ENCODE measurements at regions not wholly inside any gene's neighbourhood (a gene's known extent, or its start where the extent isn't known, plus 50 kb on each side); places are given as distances from the start of the nearest gene placed in this dataset.
"Not testable (repeated sequence)": the region's sequence is repeated elsewhere in the genome, so short reads cannot be mapped to it uniquely, and the experiment has no call there.

GRCh38 chr3:74054566-74054965 lies 429.8 kb upstream of the PDZRN3 start:
- no peak for DNase-seq (ENCODE audit: low read depth in 2 of 2)

- no peak for DNase-seq (ENCODE audit: low read depth in 2 of 2)
These were observed 429.3 kb upstream of the PDZRN3 start for GRCh38 chr3:74053970-74054516.

- no peak for DNase-seq (ENCODE audit: low read depth in 2 of 2)
These were observed 424.7 kb upstream of the PDZRN3 start for GRCh38 chr3:74049444-74049843.

- no peak for DNase-seq (ENCODE audit: low read depth in 2 of 2)
These were observed 424.0 kb upstream of the PDZRN3 start for GRCh38 chr3:74048699-74049098.

- no peak for DNase-seq (ENCODE audit: low read depth in 2 of 2)
These were observed 420.3 kb upstream of the PDZRN3 start for GRCh38 chr3:74045000-74045399.

- no peak for DNase-seq (ENCODE audit: low read depth in 2 of 2)
These were observed 416.4 kb upstream of the PDZRN3 start for GRCh38 chr3:74041068-74041675.

GRCh38 chr3:74039105-74039504 lies 414.4 kb upstream of the PDZRN3 start:
- DNase-seq (ENCODE audit: low read depth in 2 of 2): no peak

GRCh38 chr3:74036568-74036967 lies 411.8 kb upstream of the PDZRN3 start:
- DNase-seq (ENCODE audit: low read depth in 2 of 2): no peak

GRCh38 chr3:74036102-74036501 lies 411.4 kb upstream of the PDZRN3 start:
- no peak for DNase-seq (ENCODE audit: low read depth in 2 of 2)

GRCh38 chr3:74033806-74034205 lies 409.1 kb upstream of the PDZRN3 start:
- DNase-seq (ENCODE audit: low read depth in 2 of 2): no peak

GRCh38 chr3:74033381-74033780 lies 408.6 kb upstream of the PDZRN3 start:
- no peak for DNase-seq (ENCODE audit: low read depth in 2 of 2)

- DNase-seq (ENCODE audit: low read depth in 2 of 2): no peak
These were observed 402.4 kb upstream of the PDZRN3 start for GRCh38 chr3:74027121-74027520.

- DNase-seq (ENCODE audit: low read depth in 2 of 2): no peak
These were observed 398.7 kb upstream of the PDZRN3 start for GRCh38 chr3:74023395-74023794.

GRCh38 chr3:74021449-74021848 lies 396.7 kb upstream of the PDZRN3 start:
- no peak for DNase-seq (ENCODE audit: low read depth in 2 of 2)

- no peak for DNase-seq (ENCODE audit: low read depth in 2 of 2)
These were observed 385.5 kb upstream of the PDZRN3 start for GRCh38 chr3:74009961-74010844.

- DNase-seq (ENCODE audit: low read depth in 2 of 2): no peak
These were observed 379.6 kb upstream of the PDZRN3 start for GRCh38 chr3:74004386-74004785.

- no peak for DNase-seq (ENCODE audit: low read depth in 2 of 2)
These were observed 379.0 kb upstream of the PDZRN3 start for GRCh38 chr3:74003734-74004133.

GRCh38 chr3:74001436-74001835 lies 376.7 kb upstream of the PDZRN3 start:
- no peak for DNase-seq (ENCODE audit: low read depth in 2 of 2)

- no peak for DNase-seq (ENCODE audit: low read depth in 2 of 2)
These were observed 376.0 kb upstream of the PDZRN3 start for GRCh38 chr3:74000725-74001124.

GRCh38 chr3:73999501-73999900 lies 374.8 kb upstream of the PDZRN3 start:
- no peak for DNase-seq (ENCODE audit: low read depth in 2 of 2)

GRCh38 chr3:73990691-73991090 lies 365.9 kb upstream of the PDZRN3 start:
- not testable (repeated sequence) for DNase-seq (ENCODE audit: low read depth in 2 of 2)

GRCh38 chr3:73966733-73967132 lies 342.0 kb upstream of the PDZRN3 start:
- no peak for DNase-seq (ENCODE audit: low read depth in 2 of 2)

GRCh38 chr3:73964818-73965217 lies 340.1 kb upstream of the PDZRN3 start:
- DNase-seq (ENCODE audit: low read depth in 2 of 2): no peak
